Fibroblast of mammary gland (primary cell): ENCODE measurements at regions not wholly inside any gene's neighbourhood (a gene's known extent, or its start where the extent isn't known, plus 50 kb on each side); places are given as distances from the start of the nearest gene placed in this dataset.

Experiments used
- DNase-seq: peaks from one replicate; pipeline ENCODE4 v3.0.0-alpha.2; 2010; ENCODE audit warnings: low read depth
- H3K4me3 ChIP-seq: 2 replicates; pipeline ENCODE4 v1.5.1; 2011; ENCODE audit warnings: low read depth, mild to moderate bottlenecking, low read length, moderate library complexity; ENCODE audit not compliant: control insufficient read depth
- CTCF ChIP-seq: conservative IDR thresholded peaks from 2 replicates; pipeline ENCODE4 v1.5.1; 2011; ENCODE audit warnings: low read depth, low read length, inconsistent platforms; ENCODE audit not compliant: control insufficient read depth, insufficient read depth

GRCh38 chr2:172281648-172282570 is 145.5 kb upstream of the ITGA6 start:
- DNase-seq = peak; percentile 86
- H3K4me3 ChIP-seq = no peak overlapping the region
- TF ChIP-seq CTCF = no peak

- peak; percentile 97 for DNase-seq
- no peak for TF ChIP-seq CTCF
- H3K4me3 ChIP-seq = no peak overlapping the region
These were observed 144.4 kb upstream of the ITGA6 start for GRCh38 chr2:172282944-172283343.

GRCh38 chr2:172283476-172283875 is 143.9 kb upstream of the ITGA6 start:
- no peak for TF ChIP-seq CTCF
- no peak overlapping the region for H3K4me3 ChIP-seq
- DNase-seq = no peak

GRCh38 chr2:172284209-172284608 is 143.2 kb upstream of the ITGA6 start:
- H3K4me3 ChIP-seq = no peak overlapping the region
- TF ChIP-seq CTCF = no peak
- no peak for DNase-seq

GRCh38 chr2:172285010-172285621 is 142.3 kb upstream of the ITGA6 start:
- peak; percentile 71 for DNase-seq
- H3K4me3 ChIP-seq = no peak overlapping the region

GRCh38 chr2:172285760-172286159 is 141.6 kb upstream of the ITGA6 start:
- TF ChIP-seq CTCF = no peak
- H3K4me3 ChIP-seq = no peak overlapping the region
- DNase-seq = no peak

More at GRCh38 chr2:172285010-172285621, 142.3 kb upstream of the ITGA6 start:
- TF ChIP-seq CTCF = no peak
